ENCODE measurements at regions not wholly inside any gene's neighbourhood (a gene's known extent, or its start where the extent isn't known, plus 50 kb on each side); places are given as distances from the start of the nearest gene placed in this dataset.

DNA sequence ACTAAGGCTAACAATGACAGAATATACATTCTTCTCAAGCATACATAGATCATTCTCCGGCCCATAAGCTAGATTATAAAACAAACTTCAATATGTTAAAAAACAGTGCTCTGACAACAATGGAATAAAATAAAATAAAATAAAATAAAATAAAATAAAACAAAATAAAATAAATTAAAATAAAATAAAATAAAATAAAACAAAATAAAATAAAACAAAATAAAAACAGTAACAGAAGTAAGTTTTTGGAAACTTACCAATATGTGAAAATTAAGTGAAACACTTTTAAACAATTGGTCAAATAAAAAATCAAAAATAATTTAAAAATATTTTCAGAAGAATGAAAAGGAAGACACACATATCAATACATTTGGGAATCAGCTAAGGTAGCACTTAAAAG, 1785.8 kb upstream of the PCDH20 start:
- no peak for DNase-seq

DNA sequence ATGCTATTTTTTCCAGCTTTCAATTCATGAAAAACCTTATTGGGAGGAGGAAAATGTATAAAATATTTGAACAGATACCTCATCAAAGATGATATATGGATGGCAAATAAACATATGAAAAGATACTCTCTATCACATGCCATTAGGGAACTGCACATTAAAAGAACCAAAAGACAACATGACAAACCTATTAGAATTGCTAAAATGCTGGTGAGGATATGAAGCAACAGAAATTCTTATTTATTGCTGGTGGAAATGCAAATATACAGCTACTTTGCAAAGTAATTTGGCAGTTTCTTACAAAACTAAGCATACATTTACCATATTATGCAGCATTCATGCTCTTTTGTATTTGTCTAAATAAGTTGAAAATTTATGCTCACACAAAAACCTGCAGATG, 1783.9 kb upstream of the PCDH20 start:
- no peak for DNase-seq

DNA sequence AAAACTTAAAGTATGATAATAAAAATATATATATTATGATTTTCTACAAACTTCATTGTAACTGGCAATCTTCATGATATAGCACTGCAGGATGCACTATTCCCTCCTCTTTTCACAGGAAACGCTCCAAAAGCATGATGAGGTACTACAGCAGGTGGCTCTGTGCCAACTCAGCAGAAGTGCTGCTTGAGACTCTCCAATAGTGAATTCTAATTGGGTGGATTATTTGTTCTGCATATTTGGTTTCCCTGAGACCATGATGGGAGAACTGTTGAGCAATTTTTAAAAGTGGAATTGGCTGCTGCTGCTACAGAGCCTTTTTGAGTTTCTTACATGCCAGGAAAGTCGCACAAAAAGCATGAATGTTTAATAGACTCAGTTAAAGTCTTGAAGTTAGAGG, 1782.4 kb upstream of the PCDH20 start:
- no peak for DNase-seq

DNA sequence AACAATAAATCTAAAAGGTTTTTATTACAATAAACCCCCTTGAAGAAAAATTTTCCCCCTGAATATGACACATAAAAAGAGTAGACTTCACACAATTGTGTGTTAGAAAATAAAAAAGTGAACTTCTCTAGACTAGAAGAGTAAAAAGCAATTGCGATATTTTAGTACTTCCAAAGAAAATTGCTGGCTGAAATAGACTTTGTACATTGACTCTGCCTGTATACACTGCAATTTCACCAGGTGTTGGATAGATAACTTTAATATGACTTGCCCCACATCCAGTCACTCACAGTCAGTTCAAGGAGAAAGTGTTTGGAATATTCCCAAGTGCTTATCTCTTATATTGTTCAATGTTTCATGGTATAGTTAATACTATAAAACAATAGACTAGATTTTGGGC, 1780.1 kb upstream of the PCDH20 start:
- no peak for DNase-seq

DNA sequence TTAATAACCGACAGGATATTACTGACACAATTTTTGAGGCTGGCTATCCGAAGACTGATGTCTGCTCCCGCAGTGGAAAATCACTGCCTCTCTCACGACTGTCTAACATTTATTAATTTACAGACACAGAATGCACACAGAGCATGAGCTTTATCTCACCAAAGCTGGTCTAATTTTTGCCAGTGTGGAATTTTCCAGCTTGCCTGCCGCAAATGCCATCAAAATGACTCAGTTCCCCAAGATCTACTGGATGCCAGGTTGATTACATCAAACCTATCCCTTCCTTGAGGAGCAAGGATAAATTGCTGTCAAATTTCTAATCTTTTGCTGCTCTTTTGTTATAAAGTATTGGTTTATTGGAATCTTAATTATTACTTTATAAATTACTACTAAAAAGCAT, 1775.1 kb upstream of the PCDH20 start:
- DNase-seq, result no peak

DNA sequence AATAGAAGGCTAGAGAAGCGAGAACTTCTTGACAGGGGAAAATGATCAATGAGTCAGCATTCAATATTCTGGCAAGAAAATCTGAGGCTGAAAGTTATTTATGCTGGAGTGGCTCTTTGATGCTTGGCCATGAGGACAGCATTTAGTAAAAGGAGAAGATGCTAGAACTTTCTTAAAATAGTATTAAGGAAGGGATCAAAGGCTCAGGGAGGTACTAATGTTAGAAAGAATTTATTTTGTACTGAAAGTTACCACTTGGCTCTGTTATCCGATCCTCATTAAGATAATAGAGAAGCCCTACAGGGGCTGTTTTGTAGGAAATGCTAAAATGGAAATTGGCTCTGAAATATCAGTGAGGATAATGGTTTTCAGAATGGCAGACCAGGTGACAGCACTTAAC, 1774.6 kb upstream of the PCDH20 start:
- DNase-seq, result no peak

DNA sequence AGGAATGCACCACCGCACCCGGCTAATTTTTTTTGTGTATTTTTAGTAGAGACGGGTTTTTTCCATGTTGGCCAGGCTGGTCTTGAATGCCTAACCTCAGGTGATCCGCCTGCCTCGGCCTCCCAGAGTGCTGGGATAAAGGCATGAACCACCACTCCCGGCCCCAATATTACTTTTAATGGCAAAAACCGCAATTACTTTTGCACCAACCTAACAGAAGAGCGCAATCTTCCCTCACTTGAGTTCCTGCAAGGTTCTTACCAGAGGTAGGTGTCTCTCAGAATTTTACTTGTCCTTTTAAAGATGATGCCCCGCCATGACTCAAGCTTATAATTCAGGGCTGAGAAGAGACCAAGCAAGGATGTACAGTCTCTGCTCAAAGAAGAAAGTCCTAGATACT, 1774.1 kb upstream of the PCDH20 start:
- DNase-seq, result no peak

DNA sequence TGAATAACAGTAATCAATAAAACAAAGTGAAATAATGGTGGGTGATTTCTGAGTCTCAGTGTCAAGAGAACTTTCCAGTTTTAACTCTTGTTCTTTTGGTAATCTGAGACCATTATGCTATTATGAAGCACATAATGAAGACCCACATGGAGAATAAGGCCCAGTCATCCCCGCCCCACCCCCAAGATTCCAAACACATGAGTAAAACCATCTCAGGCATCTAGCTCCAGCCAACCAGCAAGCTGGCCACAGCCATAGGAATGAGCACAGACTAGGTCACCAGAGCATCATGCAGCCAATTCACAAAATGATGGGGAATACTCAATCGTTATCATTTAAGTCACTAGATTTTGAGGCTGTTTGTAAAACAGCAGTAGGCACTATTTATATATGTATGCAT, 1769.0 kb upstream of the PCDH20 start:
- DNase-seq, result no peak

DNA sequence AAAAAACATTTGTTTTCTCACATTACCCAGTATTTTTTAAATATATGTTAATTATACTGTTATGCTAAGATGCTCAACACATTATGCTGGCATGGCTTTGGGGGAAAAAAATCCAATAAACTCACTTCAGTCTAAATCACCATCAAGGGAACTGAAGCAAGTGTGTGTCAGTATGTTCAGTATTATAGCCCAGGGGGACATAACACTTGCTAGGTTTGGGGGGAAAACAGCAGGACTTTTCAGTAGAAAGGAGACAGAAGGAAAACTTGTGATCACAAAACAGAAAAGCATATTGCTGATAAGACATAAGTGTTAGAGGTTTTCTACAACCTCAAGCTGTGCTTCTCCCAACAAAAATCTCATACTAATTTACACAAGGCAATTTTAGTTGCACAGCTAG, 1759.9 kb upstream of the PCDH20 start:
- no peak for DNase-seq

DNA sequence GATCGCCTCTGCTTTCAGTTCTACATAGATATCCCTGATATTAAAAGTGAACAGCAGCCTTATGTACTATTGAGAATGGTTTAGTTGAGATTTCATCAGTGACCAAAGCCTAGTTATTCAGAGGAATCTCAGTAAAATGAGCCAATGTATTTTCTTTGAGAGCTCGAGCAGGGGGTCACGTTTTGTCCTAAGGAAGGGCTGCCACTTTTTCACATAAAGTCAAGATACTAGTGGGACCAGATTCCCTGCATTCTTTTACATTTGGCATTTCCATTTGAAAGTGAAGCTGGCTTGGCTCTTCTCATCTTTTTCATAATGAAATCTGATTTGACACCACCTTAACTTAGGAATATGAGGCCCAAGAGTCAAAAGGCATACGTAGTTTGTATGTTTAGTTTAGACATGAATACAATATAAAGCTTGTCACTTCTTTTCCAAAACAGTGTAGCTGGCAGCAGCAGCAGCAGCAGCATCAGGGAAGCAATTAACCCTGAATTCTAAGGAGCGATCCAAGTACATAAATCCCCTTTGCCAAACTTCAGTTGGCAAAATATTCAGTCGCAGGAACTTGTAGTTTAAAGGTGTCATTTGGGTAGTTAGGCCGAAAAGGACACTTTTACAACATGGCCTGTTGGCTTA, 1752.2 kb upstream of the PCDH20 start:
- DNase-seq, result no peak

DNA sequence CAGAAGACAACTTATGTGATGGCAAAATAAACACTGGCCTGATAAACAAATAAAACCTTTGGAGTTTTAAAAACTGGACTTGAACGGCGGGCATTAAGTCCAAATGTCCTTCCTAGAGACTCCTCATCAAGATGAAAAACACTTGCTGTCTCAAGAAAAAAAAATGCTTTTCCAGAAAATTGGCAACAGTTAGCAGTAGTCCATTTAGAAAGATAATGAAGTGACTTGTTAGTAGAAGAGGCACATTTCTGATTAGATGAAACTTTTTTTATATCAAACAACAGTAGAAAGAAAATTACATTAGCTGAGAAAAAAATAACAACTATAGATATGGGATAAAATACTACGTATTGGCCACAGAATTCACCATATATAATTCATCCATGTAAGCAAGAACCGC, 1750.7 kb upstream of the PCDH20 start:
- DNase-seq, result no peak

DNA sequence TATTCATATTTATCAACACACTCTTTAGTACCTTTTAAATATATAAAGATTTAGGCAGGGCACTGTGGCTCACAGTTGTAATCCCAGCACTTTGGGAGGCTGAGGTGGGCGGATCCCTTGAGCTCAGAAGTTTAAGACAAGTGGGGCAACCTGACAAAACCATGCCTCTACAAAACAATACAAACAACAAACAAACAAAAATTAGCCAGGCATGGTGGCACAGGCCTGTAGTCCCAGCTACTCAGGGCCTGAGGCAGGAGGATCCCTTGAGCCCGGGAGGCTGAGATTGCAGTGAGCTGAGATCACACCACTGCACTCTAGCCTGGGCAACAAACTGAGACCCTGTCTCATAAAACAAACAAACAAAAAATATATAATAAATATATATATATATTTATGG, 1748.3 kb upstream of the PCDH20 start:
- no peak for DNase-seq

DNA sequence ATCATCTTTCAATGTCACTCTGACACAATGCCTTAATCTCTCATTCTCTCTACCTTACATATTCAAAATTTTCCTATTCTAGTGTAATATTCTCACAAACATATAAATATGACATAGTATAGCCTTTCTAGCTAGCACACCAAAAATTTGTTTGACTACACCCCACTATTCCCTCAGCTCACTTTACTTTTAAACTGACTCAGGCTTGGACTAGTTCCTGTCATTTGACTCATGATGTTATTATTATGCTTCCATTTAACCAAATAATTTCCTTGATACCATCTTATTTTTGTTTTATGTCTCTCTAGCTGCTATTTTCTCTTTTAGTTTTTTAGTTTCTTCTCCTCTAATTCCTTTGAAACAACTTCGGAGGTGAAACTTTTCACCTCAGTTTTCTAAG, 1745.6 kb upstream of the PCDH20 start:
- no peak for DNase-seq

DNA sequence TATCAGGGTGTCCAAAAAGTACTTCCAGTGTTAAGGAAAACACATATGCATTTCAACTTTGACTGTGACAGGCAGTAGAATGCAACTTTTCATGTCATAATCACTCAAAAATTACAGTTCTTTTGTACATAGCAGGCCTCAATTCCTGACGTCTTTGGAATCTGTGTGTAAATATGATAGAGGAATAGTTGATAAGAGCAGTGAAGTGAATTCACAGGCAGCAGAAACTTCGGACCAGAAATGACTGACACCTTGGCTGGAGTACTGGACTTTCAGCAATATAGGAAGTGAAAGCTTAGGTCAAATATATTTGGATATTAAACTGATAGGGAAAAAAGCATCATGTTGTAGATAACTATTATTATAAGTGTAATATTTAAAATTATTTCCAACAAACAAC, 1741.2 kb upstream of the PCDH20 start:
- no peak for DNase-seq

DNA sequence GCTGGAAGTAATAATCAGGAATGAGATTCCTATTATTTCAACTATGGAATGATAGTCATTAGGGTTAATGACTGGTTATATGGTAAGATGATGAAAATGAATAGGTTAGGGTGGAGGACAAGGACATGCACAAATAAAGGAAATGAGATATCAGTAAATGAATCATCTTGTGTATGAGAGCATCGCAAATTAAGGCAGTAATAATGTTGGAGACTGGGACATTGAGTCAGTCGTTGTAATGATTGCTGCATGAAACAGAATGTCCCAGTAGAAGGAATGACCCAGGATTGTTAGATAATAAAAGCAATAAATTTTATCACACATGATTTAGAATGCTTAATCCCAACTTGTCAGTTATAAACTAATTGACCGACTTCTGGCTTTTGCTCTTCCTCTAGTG, 1733.7 kb upstream of the PCDH20 start:
- DNase-seq, result no peak

DNA sequence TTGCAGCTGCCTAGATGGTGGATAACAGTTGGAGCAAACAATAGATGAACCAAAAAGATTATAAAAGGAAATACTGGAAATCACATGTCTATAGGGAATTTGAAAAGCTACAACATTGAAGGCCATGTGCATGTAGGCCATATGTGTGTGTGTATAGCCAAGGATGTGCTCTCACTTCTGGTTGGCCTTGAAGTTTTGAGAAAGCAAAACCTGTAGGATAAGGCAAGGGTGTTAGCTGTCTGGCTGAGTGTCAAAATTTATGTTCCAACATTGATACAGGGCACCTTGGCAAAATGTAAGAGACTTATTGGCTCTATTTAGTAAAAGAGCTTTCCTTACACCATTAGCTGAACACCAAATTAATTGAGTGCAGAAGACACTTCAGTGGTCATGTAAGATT, 1723.6 kb upstream of the PCDH20 start:
- no peak for DNase-seq

DNA sequence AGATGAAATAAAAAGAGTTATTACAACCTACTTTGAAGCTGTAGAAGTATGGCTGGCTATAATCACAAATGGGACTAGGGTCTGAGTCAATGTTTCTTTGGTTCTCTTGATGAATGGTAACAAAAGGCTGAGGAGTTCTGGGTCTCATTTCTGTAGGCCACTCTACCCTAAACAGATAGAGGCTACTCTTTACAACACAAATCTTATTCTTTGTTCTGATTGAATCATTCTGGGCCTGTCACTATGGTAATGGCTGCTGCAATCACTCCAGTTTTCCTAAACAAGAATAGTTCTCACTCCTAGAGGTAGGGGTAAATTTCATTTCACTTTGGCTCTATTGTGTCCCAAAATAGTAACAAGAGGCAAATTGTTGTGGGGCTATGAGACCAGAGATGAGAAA, 1714.3 kb upstream of the PCDH20 start:
- no peak for DNase-seq

DNA sequence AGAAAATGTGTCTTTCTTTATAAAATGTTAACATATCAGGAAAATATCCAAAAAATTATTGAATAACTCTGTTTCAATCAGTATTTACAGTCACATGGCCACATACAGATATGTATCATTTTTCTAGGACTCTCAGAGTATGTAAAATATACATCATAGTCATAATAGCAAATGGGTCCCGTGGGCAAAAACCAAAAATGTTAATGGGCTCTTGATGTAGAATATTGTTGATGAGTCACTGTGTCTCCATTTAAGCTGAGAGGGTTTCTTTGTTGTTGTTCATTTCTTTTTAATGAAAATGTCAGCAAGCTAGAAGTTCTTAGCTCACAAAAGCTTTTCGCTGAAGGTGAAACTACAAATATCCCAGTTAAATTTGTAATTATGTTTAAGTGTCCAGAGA, 1713.1 kb upstream of the PCDH20 start:
- DNase-seq, result no peak

DNA sequence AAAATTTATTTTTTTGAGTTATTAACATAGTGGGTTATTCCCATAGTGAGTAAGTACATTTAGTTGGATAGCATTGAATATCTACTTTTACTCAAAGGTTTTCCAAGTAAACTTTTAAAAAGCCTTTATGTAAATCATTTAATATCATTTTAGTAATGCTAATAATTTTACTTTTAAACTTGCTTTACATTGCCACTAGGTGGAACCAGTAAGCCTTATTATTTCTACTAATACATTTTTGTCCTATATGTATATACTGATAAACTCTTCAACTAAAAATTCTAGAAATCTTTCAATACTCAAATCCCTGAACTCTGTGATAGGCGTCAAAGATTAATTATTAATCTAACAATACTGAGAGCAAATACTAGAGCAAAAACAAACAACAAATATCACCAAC, 1709.2 kb upstream of the PCDH20 start:
- DNase-seq, result no peak

DNA sequence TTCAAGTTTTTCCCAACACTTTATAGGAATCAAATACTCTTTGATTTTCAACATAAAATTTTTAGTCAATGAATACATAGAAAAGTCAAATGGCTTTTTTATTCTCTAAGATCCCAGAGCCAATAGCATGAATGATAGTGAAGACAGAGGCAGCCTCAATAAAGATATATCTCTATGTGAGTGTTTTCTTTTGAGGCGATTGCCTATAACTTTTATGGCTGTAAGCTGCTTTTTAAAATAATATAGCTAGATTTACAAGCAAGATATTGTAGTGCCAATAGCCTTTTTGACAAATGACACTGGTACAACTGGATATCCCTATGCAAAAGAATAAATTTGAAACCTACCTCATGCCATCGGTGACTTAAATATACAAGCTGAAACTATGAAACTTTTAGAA, 1705.2 kb upstream of the PCDH20 start:
- DNase-seq, result no peak

DNA sequence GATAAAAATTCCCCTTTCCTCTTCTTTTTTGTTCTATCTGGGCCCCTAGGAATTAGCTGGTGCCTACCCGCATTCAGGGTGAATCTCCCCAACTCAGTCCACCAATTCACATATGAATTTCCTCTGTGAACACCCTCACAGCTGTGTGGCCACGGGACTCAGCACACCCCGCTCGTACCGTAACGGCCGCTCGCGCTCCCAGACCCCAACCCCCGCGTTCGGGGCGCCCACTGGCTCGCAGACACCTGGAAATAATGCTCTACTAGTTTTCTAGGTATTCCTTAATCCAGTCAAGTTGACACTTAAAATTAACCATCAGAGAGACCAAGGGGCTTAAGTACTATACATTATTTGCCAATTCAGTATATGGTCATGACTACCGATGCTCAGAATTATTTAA, 1702.1 kb upstream of the PCDH20 start:
- DNase-seq, result no peak

DNA sequence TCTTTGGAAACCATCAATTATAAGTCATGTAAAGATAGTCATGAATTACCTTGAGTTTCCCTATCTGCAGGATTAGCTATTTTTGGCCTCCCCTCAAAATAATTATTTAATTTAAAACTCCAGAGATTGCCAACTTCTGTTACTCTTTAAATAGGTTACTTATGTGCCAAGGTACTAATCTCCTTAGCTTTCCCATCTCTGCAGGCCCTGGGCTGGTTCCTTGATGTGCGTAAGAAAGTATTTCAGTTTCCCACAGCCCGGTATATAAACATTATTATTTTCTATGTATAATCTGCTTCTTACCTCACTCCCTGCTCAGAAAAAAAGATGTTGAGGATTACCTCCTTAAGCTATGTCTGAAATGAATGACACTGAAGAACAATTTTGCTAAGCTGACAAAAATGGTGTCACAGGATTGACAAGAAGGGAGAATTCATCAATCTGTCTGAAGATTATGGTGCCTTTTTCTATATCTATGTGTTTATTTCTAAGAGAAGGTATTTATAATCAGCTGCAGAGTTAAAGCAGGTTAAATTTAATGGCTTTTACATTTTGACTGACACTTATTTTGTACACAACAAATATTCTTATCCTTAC, 1697.2 kb upstream of the PCDH20 start:
- DNase-seq, result no peak

DNA sequence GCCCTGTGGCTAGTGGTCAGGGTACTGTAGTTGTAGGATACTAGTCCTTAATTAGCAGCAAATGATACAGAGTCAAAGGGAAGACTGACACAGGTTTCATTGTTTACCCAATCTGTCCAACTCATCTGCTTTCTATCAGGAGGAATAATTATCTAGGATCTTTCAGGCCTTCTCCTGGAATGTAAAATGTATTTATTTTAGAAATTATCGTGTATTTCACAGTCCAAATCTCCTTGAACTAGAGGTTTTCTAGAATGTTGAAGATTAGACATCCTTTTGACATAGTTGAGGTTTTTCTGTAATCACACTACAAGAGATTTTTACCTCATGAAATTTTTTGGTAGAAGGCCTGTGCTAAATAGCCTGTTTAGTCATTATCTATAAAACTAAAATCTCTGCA, 1694.8 kb upstream of the PCDH20 start:
- DNase-seq, result no peak

DNA sequence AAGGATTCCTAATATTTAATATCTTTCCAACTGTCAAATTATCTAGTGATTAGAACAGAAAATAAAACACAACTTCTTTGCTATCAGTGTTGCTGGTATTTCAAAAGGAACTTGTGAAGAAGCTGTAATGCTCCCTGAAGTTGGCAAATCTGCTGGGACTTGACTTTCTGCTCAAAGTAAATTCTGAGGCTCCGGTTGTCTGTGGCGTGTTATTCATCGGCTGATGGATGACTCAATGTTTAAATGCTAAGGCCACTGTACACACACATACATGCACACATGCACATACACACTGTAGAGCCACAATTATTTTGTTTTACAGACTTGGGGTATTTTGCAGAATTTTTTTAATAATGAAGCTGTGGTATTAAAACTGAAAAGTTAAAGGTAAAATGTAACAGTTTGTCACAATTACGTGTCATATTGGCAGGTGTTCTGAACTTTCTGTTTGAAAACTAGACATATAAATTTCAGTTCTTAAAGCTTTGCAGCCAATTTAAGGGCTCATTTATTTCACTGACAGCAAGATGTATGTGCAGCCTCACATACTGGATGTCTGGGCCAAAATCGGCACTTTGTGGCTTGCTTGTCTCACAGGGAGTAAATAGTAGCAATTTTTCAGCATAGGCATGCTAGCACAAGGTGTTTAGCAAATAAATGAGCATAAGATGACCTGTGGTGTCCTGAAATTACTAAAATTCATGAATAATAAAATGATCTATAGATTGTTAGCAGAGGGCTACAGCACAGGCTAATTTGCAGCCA, 1691.7 kb upstream of the PCDH20 start:
- no peak for DNase-seq

DNA sequence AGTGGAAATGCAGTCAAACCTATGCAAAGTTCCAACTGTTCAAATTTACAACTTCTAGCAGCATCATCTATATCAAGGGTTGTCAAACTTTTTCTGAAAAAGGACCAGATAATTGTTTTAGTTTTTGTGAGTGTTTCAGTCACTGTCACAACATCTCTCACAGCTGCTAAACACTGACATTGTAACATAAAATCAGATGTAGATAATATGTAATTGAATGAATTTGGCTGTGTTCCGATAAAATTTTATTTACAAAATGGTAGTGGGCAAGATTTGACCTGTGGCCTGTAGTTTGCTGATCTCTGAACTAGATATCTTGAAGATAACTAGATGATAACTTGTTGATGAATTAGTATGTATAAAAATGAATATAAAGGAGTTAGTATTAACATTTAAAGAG, 1679.1 kb upstream of the PCDH20 start:
- no peak for DNase-seq
